Uterus (tissue), 2 donors: ENCODE measurements at regions not wholly inside any gene's neighbourhood (a gene's known extent, or its start where the extent isn't known, plus 50 kb on each side); places are given as distances from the start of the nearest gene placed in this dataset.
"Not testable (repeated sequence)": the region's sequence is repeated elsewhere in the genome, so short reads cannot be mapped to it uniquely, and the experiment has no call there.

Experiments
- POLR2A ChIP-seq, 2 donors: fragments of 450-650 bp; IDR thresholded peaks; one replicate each; pipeline ENCODE4 v1.6.1; 2016; ENCODE audit warnings: antibody characterized with exemption in 2 of 2, mild to moderate bottlenecking in 1 of 2, moderate library complexity in 1 of 2
- TF ChIP-seq, protein P1 (sequence below), 4 experiments: fragments of 200-600 bp in 2 of 4; fragments of 450-650 bp in 2 of 4; sonication (generic) in 2 of 4; IDR thresholded peaks; one replicate each; pipeline ENCODE4 v1.5.1; 2016 to 2019; ENCODE audit warnings: antibody characterized with exemption in 4 of 4, mild to moderate bottlenecking in 2 of 4, moderate library complexity in 1 of 4

DNA sequence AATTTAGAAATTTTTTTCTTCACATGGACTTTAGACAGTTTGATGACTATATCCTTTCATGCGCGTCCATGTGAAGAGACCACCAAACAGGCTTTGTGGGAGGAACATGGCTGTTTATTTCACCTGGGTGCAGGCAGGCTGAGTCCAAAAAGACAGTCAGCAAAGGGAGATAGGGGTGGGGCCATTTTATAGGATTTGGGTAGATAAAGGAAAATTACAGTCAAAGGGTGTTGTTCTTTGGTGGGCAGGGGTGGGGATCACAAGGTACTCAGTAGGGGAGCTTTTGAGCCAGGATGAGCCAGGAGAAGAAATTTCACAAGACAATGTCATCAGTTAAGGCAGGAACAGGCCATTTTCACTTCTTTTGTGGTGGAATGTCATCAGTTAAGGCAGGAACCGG lies 781.5 kb upstream of the SGO1 start:
- TF ChIP-seq, protein P1, sequence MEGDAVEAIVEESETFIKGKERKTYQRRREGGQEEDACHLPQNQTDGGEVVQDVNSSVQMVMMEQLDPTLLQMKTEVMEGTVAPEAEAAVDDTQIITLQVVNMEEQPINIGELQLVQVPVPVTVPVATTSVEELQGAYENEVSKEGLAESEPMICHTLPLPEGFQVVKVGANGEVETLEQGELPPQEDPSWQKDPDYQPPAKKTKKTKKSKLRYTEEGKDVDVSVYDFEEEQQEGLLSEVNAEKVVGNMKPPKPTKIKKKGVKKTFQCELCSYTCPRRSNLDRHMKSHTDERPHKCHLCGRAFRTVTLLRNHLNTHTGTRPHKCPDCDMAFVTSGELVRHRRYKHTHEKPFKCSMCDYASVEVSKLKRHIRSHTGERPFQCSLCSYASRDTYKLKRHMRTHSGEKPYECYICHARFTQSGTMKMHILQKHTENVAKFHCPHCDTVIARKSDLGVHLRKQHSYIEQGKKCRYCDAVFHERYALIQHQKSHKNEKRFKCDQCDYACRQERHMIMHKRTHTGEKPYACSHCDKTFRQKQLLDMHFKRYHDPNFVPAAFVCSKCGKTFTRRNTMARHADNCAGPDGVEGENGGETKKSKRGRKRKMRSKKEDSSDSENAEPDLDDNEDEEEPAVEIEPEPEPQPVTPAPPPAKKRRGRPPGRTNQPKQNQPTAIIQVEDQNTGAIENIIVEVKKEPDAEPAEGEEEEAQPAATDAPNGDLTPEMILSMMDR (IDR thresholded peaks at IDR 0.05), result not testable (repeated sequence)
- not testable (repeated sequence) for TF ChIP-seq POLR2A (IDR thresholded peaks at IDR 0.05)
